Ovary (tissue), 7 donors: ENCODE measurements at regions not wholly inside any gene's neighbourhood (a gene's known extent, or its start where the extent isn't known, plus 50 kb on each side); places are given as distances from the start of the nearest gene placed in this dataset.

Source experiments
- DNase-seq, 5 donors: peaks; one replicate each; pipeline ENCODE4 v3.0.0-alpha.2; 2019 to 2020
- H3K27ac ChIP-seq, 2 donors: fragments of 200-600 bp; one replicate each; pipeline versions ENCODE4 v1.5.1 to v1.8.0; 2019 to 2022
- H3K27me3 ChIP-seq: fragments of 200-600 bp; one replicate; pipeline ENCODE4 v1.8.0; 2022
- H3K36me3 ChIP-seq: fragments of 200-600 bp; sonication (generic); one replicate; pipeline ENCODE4 v1.5.1; 2019
- H3K4me1 ChIP-seq: one replicate; pipeline ENCODE4 v1.8.1; 2013; ENCODE audit warnings: mild to moderate bottlenecking, moderate library complexity; ENCODE audit not compliant: insufficient read depth
- H3K4me3 ChIP-seq: fragments of 200-600 bp; sonication (generic); one replicate; pipeline ENCODE4 v1.5.1; 2017
- H3K9me3 ChIP-seq, 2 donors: fragments of 200-600 bp in 1 of 2; sonication (generic) in 1 of 2; one replicate each; pipeline versions ENCODE4 v1.5.1 to v1.8.1; 2013 to 2019; ENCODE audit warnings: mild to moderate bottlenecking in 1 of 2, moderate library complexity in 1 of 2
- CTCF ChIP-seq, 3 donors: fragments of 450-650 bp in 2 of 3; fragments of 200-600 bp in 1 of 3; IDR thresholded peaks; one replicate each; pipeline versions ENCODE4 v1.5.1 to v1.8.0; 2016 to 2022; ENCODE audit warnings: antibody characterized with exemption in 3 of 3, mild to moderate bottlenecking in 1 of 3
- EP300 ChIP-seq: sonication (generic); formaldehyde crosslinking; IDR thresholded peaks from one replicate; pipeline ENCODE4 v1.6.1; 2017; ENCODE audit warnings: antibody characterized with exemption
- POLR2A ChIP-seq: fragments of 450-650 bp; IDR thresholded peaks from one replicate; pipeline ENCODE4 v1.6.1; 2017; ENCODE audit warnings: antibody characterized with exemption, mild to moderate bottlenecking, moderate library complexity
- whole genome bisulfite sequencing, 3 donors: extraction: QIAGEN DNeasy Blood & Tissue Kit in 1 of 3; methylation state at CpG; one replicate each; pipeline versions ENCODE4 v1.1.5 to v1.1.7; 2013 to 2017; 5-methylcytosine and 5-hydroxymethylcytosine counted together
- intact Hi-C, 4 donors: fragments of 100-400 bp; cut with DNase I; formaldehyde crosslinking; loops; one replicate each; pipeline versions ENCODE4 v1.11.0 to v1.15.1; 2022 to 2023
- donor health status: DM: no; HTN: no; CAD: no; lungs with moderate emphysema.
- donor health status: DM: no; HTN: no; CAD: no.
- donor health status: Bipolar disorder and iron deficiency.
- donor health status: DM: no; HTN: no; CAD: no.
- donor health status: DM: yes; HTN: yes; CAD: no.

DNA sequence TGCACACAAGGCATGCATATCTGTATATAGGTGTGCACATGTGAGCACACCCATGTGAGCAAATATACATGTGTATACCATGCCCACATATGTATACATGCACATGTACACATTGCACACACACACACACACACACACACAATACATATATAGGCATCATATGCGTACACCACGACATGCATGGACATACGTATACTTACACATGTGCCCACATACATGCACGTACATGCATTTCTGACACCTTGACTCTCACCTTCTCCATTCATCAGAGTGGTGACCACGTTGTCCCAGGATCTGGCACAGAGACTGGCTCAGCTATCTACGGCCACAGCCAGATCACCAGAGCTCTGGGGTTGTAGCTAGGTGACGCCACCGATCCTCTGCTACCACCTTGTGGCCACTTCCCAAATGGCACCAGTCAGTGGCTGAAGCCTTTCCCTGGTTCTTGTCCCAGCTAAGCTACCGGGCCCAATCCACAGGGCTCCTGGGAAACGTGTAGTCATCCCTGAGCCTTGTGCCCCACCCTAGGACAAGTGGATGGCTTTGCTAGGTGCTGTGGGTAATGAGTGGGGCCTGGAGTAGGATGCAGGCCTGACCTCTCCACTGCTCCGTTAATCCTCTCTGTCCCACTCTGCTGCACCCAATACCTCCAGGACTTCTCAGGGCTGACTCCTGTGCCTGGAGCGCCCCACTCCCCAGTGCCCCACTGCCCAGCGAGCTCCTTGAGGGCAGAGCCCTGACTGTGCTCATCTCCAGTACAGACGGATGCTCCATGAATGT is 194.4 kb downstream of the RGS3 start:
- Histone ChIP-seq H3K27ac (no peak overlapping the region), H3K4me1 (peaks cover 7% of the 10 kb centered on the region), H3K9me3 (no peaks in the 10 kb centered on the region), H3K4me3 (no peak overlapping the region), H3K36me3 (no peaks in the 10 kb centered on the region), H3K27me3 (no peaks in the 10 kb centered on the region)
- TF ChIP-seq CTCF (IDR thresholded peaks at IDR 0.05) (peak; percentile 69 to 94 (median 92)), POLR2A (no peak), EP300 (no peak)
- WGBS, 3 donors = 23 to 29% (median 24%) methylated on average over 14 of the region's 14 CpGs
- peak; percentile 75 to 89 (median 88) for DNase-seq
- intact Hi-C loops = loop anchor here in 3 of 4 donors (1.0 to 5.0 kb wide), 2 partner anchors 67 to 211 kb away; no protein-coding TSS in a partner anchor

DNA sequence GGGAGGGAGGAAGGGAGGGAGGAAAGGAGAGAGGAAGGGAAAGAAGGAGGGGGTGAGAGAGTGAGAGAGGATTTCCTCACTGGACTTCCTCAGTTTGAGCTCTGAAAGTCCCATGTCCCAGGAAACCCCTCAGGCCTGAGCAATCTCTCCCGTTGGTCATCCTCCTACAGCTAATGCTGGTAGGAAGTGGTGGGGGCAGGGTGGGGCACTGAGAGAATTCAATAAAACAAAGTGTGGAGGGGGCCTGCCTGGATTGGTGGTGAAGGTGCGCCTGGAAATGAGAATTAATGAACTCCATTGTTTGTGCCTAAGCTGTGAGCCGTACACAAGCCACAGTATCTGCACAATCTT is 195.0 kb downstream of the RGS3 start:
- 50 to 60% (median 52%) methylated on average over 3 of the region's 3 CpGs for WGBS, 3 donors
- no peak overlapping the region for H3K4me3 ChIP-seq
- no peak overlapping the region for H3K27ac ChIP-seq
- intact Hi-C loops = loop anchor here in 2 of 4 donors (5.0 kb wide), 1 partner anchor 211 kb away; no protein-coding TSS in a partner anchor
- H3K9me3 ChIP-seq = no peaks in the 10 kb centered on the region
- TF ChIP-seq CTCF (IDR thresholded peaks at IDR 0.05) = no peak
- TF ChIP-seq POLR2A = no peak
- TF ChIP-seq EP300 = no peak
- H3K27me3 ChIP-seq = no peaks in the 10 kb centered on the region
- no peaks in the 10 kb centered on the region for H3K36me3 ChIP-seq
- peaks cover 7% of the 10 kb centered on the region for H3K4me1 ChIP-seq
- DNase-seq = no peak

DNA sequence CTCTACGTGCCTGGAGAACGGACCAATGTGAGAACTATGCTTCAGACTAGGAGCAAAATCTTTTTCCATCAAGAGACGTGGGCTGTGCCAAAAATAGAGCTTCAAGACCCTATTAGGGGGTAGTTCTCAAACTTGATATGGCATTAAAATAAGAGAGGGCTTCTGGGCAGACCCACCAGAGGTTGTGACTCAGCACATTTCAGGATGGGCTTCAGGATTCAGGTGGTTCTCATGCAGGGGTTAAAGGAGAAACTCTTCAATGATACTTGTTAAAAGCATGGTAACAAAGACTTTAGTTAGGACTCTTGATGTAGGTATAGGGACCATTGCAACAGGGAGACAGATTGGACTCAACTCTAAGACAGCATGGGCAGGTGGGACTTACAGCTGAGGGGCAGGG is 195.5 kb downstream of the RGS3 start:
- intact Hi-C loops = loop anchor here in 2 of 4 donors (5.0 kb wide), 1 partner anchor 212 kb away; no protein-coding TSS in a partner anchor
- WGBS, 3 donors = 38 to 57% (median 56%) methylated on average over 3 of the region's 3 CpGs
- Histone ChIP-seq H3K27ac (no peak overlapping the region), H3K27me3 (no peaks in the 10 kb centered on the region), H3K36me3 (no peaks in the 10 kb centered on the region), H3K4me1 (peaks cover 7% of the 10 kb centered on the region), H3K4me3 (no peak overlapping the region), H3K9me3 (no peaks in the 10 kb centered on the region)
- no peak for DNase-seq
- no peak for TF ChIP-seq EP300
- TF ChIP-seq CTCF (IDR thresholded peaks at IDR 0.05) = no peak
- no peak for TF ChIP-seq POLR2A

DNA sequence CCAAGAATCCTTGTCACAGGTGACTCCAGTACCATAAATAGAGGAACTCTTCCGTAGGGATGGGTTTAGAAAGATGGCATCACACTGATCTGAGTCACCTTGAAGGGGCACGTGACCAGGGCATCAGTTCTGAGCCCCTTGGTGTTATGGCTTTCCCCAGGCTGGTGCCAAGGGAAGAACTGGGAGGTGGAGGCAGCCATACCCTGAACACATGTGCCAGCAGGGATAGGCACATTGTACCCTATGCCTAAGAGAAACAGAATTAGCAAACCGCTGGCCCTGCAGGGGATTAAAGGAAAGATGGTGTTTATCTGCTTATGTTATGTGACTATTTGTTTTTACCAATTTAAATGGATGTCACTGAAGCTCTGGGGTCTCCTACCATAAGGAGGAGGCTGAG is 196.2 kb downstream of the RGS3 start:
- Histone ChIP-seq H3K27me3 (no peaks in the 10 kb centered on the region), H3K4me3 (no peak overlapping the region), H3K9me3 (no peaks in the 10 kb centered on the region), H3K4me1 (peaks cover 2% of the 10 kb centered on the region), H3K27ac (no peak overlapping the region), H3K36me3 (no peaks in the 10 kb centered on the region)
- intact Hi-C loops = loop anchor here in 3 of 4 donors (5.0 to 10.0 kb wide), 2 partner anchors 212 to 385 kb away; partner anchors contain the start of genes CDC26 (in 1 of the 3) and PRPF4 (in 1 of the 3)
- TF ChIP-seq EP300 (no peak), POLR2A (no peak), CTCF (IDR thresholded peaks at IDR 0.05) (no peak)
- no peak for DNase-seq
- WGBS, 3 donors = 67 to 87% (median 74%) methylated on average over 3 of the region's 3 CpGs
